ENCODE measurements at regions not wholly inside any gene's neighbourhood (a gene's known extent, or its start where the extent isn't known, plus 50 kb on each side); places are given as distances from the start of the nearest gene placed in this dataset.

DNA sequence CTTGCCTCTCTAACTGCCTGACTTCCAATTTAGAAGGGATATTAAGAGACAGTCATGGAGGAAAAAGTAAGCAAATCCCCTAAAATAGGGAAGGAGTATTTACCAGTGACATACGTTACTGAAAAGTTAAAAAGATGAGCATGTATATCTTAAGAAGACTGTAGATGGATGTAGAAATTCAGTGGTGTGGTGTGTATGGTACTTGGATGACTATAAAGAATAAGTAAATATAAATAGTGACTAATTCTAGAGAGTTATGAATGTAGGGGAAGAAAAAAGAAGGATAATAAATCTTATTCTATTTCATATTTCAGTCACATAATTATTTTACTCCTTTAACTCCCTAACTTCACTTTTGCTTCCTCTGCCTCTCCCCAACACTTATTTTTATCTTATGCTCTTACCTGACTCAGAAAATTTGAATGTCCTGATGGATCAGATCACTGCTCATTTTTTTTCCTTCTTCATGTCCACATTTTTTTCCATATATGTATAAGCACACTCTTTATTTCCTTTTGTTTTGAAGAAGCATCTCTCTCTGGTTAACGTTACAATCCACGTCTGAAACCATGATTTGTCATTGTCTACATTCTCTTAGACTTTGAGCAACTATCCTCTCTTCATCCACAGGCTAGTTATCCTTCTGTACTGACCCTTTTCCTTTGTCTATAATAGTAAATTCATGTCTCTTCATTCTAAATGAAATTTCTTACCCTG, 422.7 kb upstream of the SYT1 start:
- Histone ChIP-seq H3K9ac (no peak overlapping the region), H3K79me2 (no peaks in the 10 kb centered on the region), H3K36me3 (ENCODE audit: control insufficient read depth, insufficient read depth, low read length) (no peaks in the 10 kb centered on the region), H3K4me2 (ENCODE audit: low read length) (no peak overlapping the region), H3K27me3 (ENCODE audit: control insufficient read depth, insufficient read depth, low read length) (no peaks in the 10 kb centered on the region), H3K9me3 (ENCODE audit: control insufficient read depth, low read length) (no peaks in the 10 kb centered on the region), H3K27ac (no peak overlapping the region), H3K4me1 (no peaks in the 10 kb centered on the region), H3K4me3 (ENCODE audit: low read depth, low read length) (no peak overlapping the region), H2AFZ (no peak overlapping the region)
- TF ChIP-seq, protein P1, sequence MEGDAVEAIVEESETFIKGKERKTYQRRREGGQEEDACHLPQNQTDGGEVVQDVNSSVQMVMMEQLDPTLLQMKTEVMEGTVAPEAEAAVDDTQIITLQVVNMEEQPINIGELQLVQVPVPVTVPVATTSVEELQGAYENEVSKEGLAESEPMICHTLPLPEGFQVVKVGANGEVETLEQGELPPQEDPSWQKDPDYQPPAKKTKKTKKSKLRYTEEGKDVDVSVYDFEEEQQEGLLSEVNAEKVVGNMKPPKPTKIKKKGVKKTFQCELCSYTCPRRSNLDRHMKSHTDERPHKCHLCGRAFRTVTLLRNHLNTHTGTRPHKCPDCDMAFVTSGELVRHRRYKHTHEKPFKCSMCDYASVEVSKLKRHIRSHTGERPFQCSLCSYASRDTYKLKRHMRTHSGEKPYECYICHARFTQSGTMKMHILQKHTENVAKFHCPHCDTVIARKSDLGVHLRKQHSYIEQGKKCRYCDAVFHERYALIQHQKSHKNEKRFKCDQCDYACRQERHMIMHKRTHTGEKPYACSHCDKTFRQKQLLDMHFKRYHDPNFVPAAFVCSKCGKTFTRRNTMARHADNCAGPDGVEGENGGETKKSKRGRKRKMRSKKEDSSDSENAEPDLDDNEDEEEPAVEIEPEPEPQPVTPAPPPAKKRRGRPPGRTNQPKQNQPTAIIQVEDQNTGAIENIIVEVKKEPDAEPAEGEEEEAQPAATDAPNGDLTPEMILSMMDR (IDR thresholded peaks at IDR 0.05): no peak

DNA sequence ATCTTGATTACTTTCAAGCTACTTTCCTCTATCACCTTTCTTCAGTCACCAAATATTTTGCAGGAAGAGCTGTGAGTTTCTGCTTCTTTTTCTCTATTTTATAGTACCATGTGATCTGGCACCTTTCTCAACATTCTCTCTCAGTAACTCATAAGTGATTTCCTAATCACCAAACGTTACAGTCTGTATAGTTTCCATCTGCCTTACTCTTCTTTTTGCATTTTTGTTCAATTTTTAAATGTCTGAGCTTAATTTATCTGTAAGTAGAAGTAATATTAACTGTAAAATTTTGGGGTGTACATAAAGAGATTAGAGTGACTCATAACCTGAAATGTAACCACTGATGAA, 422.1 kb upstream of the SYT1 start:
- Histone ChIP-seq H3K9me3 (ENCODE audit: control insufficient read depth, low read length) (no peaks in the 10 kb centered on the region), H3K36me3 (ENCODE audit: control insufficient read depth, insufficient read depth, low read length) (no peaks in the 10 kb centered on the region), H3K27ac (no peak overlapping the region), H3K79me2 (no peaks in the 10 kb centered on the region), H3K9ac (no peak overlapping the region), H2AFZ (no peak overlapping the region), H3K4me1 (no peaks in the 10 kb centered on the region), H3K4me3 (ENCODE audit: low read depth, low read length) (no peak overlapping the region), H3K4me2 (ENCODE audit: low read length) (no peak overlapping the region), H3K27me3 (ENCODE audit: control insufficient read depth, insufficient read depth, low read length) (no peaks in the 10 kb centered on the region)
- TF ChIP-seq, protein P1 (IDR thresholded peaks at IDR 0.05): no peak

- H3K9me3 ChIP-seq (ENCODE audit: control insufficient read depth, low read length): no peaks in the 10 kb centered on the region
- H3K27ac ChIP-seq: no peak overlapping the region
- TF ChIP-seq, protein P1 (IDR thresholded peaks at IDR 0.05): no peak
- no peaks in the 10 kb centered on the region for H3K4me1 ChIP-seq
- H3K9ac ChIP-seq: no peak overlapping the region
- no peak overlapping the region for H3K4me2 ChIP-seq (ENCODE audit: low read length)
- H3K79me2 ChIP-seq: no peaks in the 10 kb centered on the region
- H3K27me3 ChIP-seq (ENCODE audit: control insufficient read depth, insufficient read depth, low read length): no peaks in the 10 kb centered on the region
- H3K4me3 ChIP-seq (ENCODE audit: low read depth, low read length): no peak overlapping the region
- H3K36me3 ChIP-seq (ENCODE audit: control insufficient read depth, insufficient read depth, low read length): no peaks in the 10 kb centered on the region
- H2AFZ ChIP-seq: no peak overlapping the region
These were observed 418.0 kb upstream of the SYT1 start for GRCh38 chr12:78446555-78446954.

GRCh38 chr12:78447373-78447772, 417.2 kb upstream of the SYT1 start:
- Histone ChIP-seq H3K27me3 (ENCODE audit: control insufficient read depth, insufficient read depth, low read length) (no peaks in the 10 kb centered on the region), H3K4me2 (ENCODE audit: low read length) (no peak overlapping the region)
- TF ChIP-seq, protein P1 (IDR thresholded peaks at IDR 0.05): no peak

GRCh38 chr12:78448692-78449091, 415.9 kb upstream of the SYT1 start:
- TF ChIP-seq, protein P1 (IDR thresholded peaks at IDR 0.05): no peak
- Histone ChIP-seq H3K4me1 (no peaks in the 10 kb centered on the region), H3K27me3 (ENCODE audit: control insufficient read depth, insufficient read depth, low read length) (no peaks in the 10 kb centered on the region)

More at GRCh38 chr12:78447373-78447772, 417.2 kb upstream of the SYT1 start:
- H3K9ac ChIP-seq: no peak overlapping the region
- H3K36me3 ChIP-seq (ENCODE audit: control insufficient read depth, insufficient read depth, low read length): no peaks in the 10 kb centered on the region
- no peaks in the 10 kb centered on the region for H3K4me1 ChIP-seq
- no peak overlapping the region for H3K27ac ChIP-seq
- no peak overlapping the region for H3K4me3 ChIP-seq (ENCODE audit: low read depth, low read length)
- no peaks in the 10 kb centered on the region for H3K79me2 ChIP-seq
- H3K9me3 ChIP-seq (ENCODE audit: control insufficient read depth, low read length): no peaks in the 10 kb centered on the region
- no peak overlapping the region for H2AFZ ChIP-seq

More at GRCh38 chr12:78448692-78449091, 415.9 kb upstream of the SYT1 start:
- no peak overlapping the region for H3K9ac ChIP-seq
- no peaks in the 10 kb centered on the region for H3K79me2 ChIP-seq
- H3K4me3 ChIP-seq (ENCODE audit: low read depth, low read length): no peak overlapping the region
- H3K4me2 ChIP-seq (ENCODE audit: low read length): no peak overlapping the region
- no peak overlapping the region for H3K27ac ChIP-seq
- no peaks in the 10 kb centered on the region for H3K9me3 ChIP-seq (ENCODE audit: control insufficient read depth, low read length)
- no peaks in the 10 kb centered on the region for H3K36me3 ChIP-seq (ENCODE audit: control insufficient read depth, insufficient read depth, low read length)
- no peak overlapping the region for H2AFZ ChIP-seq

Measured in parathyroid adenoma (tissue), 2 donors.